Cardiac septum (tissue), 1 donor: ENCODE measurements at regions not wholly inside any gene's neighbourhood (a gene's known extent, or its start where the extent isn't known, plus 50 kb on each side); places are given as distances from the start of the nearest gene placed in this dataset.
"Not testable (repeated sequence)": the region's sequence is repeated elsewhere in the genome, so short reads cannot be mapped to it uniquely, and the experiment has no call there.

Source experiments
- DNase-seq: peaks from one replicate; pipeline ENCODE4 v3.0.0-alpha.2; 2020; ENCODE audit warnings: low spot score
- intact Hi-C: fragments of 100-400 bp; cut with DNase I; formaldehyde crosslinking; loops from one replicate; pipeline ENCODE4 v1.14.0; 2022
- donor health status: DM: no; HTN: no; CAD: no.

GRCh38 chr5:30357371-30357770 is 836.1 kb upstream of the CDH6 start:
- intact Hi-C loops, result no loop called here

DNA sequence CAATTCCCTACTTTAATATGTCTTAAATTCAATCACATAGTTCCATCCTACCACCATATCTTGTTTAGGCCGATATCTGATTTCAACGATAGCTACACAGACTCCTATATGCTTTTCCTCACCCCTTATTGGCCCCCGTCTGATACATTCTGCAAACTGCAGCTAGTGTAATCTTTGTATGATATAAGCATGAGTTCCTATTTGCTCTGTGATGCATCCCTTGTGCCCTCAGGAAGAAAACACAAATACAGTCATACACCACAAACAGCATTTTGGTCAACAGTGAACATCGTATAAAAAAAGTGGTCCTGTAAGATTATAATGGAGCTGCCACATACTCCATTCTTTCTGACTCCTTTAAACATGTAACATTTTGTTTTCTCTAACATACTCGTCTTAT is 837.8 kb upstream of the CDH6 start:
- intact Hi-C loops, result no loop called here
- no peak for DNase-seq

More at GRCh38 chr5:30357371-30357770, 836.1 kb upstream of the CDH6 start:
- no peak for DNase-seq

DNA sequence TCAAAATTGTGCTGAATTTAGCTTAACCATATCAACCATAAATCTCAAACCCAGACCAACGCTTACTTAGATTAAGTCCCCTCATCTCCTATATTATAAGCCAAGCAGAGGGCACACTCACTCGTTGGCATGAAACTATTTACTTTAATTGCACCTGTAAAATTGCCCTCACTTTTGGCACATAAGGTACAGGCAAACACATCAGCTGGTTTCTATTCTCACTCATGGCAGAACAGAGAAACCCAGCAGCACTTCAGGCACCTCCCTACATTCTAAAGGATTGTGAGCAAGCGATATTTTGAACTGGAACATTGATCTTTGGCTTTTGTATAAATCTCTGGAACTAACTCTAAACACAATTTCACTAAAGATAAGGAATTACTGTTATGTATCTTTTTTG is 845.6 kb upstream of the CDH6 start:
- intact Hi-C loops, result no loop called here
- no peak for DNase-seq

- DNase-seq, intact Hi-C loops: not testable (repeated sequence)
These were observed 847.7 kb upstream of the CDH6 start for GRCh38 chr5:30345539-30346345.

DNA sequence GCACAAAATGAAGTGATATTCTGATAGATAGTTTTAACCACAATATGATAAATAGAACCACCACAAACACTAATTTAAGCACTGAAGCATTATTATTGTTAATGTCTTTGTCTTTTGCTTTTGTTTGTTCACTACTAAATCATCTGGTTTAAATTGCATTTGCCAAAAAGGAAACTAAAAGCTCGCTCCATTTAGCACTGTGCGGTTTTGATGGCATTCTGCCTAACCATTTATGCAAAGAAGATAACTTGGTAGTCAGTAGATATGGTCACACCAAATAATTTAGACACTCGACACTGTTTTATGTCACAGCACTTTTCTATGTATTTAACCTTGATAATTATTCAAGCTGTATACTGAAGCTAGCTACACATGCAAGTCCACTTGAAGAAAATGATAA is 849.8 kb upstream of the CDH6 start:
- DNase-seq, result no peak
- intact Hi-C loops, result no loop called here

DNA sequence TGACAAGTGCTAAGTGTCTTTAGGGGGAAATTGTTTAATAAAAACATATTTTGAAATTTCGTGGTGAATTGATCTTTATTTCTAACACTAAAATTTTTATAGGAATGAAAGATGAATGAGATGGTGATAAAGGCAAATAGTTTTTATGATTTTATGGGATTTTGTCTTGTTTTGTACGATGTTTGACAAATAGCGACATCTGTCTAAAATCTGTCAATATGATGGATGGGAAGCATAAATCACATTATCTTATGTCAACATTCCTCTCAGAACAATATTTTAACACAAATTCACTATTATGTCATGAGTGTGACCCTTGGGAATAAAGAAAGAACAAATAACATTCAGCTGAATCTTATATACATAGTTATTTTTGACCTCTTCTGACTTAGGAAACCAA is 852.0 kb upstream of the CDH6 start:
- intact Hi-C loops, result no loop called here
- DNase-seq, result no peak

DNA sequence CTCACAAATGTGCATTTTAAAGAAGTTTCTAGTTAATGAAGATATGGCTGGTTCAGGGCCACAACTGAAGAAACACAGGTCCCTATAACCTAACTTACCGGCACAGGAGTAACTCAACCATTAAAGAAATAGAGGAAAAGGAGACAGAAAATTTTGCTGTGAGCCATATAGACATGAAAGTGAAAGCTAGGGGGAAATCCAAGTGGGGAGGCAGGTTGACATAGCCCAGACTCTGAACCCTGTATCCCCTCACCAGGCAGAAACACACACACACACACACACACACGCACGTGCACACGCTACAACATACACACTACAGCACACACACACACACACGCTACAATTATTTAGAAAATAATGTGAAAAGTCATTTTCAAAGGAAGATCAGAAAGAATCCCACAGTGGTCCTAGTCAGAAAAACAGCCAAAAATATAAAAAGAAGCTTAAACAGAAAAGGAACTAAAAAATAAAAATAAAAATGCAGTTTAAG is 856.4 kb upstream of the CDH6 start:
- intact Hi-C loops, result no loop called here

DNA sequence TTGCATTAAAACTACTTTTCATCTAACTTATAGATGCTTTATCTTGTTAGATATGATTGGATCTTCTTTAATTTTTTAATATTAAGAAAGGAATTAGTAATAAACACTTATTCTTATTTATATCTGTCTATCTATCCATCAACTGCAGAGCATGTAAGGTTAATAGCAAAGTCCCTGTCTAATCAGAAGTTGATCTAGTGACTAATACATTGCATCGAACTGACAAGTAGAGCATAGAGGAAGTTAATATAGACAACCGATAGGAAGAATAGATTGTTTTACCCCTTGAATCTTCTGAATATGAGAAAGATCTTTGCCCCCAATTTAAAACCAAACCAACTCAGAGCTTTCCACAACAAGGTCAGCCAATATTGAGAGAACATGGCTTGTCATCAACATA is 862.0 kb upstream of the CDH6 start:
- intact Hi-C loops, result no loop called here
- no peak for DNase-seq

More for the DNA sequence above, 856.4 kb upstream of the CDH6 start:
- no peak for DNase-seq

GRCh38 chr5:30325795-30326194 is 867.7 kb upstream of the CDH6 start:
- no peak for DNase-seq
- intact Hi-C loops, result no loop called here

- no peak for DNase-seq
- intact Hi-C loops, result no loop called here
These were observed 869.4 kb upstream of the CDH6 start for GRCh38 chr5:30324083-30324482.

DNA sequence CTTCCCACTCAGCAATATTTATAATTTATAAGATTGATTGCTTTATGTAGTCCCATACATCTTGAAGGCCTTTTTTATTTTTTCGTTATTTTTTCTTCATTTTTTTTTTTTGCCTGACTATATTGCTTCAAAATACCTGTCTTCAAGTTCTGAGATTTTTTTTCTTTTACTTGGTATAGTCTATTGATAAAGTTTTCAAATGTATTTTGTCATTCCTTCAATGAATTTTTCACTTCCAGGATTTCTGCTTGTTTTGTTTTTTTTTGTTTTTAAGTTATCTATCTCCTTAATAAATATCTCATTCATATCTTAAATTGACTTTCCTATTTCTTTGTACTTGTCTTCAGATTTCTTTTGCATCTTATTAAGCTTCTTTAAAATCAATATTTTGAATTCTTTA is 905.6 kb upstream of the CDH6 start:
- intact Hi-C loops, result no loop called here
- DNase-seq, result no peak

DNA sequence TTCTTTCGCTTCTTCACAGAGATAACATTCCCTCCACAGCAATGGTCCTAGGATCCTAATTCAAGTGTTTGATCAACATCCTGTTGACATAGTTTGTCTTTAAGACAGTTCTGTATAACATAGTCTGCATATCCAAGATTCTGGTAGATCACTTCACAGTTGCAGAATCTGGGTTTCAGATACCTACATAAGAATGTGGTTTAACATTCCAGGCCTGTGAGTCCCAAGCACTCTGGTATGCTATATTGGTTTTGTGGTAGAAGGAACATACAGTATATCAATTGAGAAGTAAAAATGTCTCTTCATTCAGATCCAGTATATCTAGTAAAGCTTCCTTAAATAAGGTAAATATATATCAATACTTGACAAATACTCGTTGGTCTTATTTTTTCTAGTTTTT is 914.2 kb upstream of the CDH6 start:
- intact Hi-C loops, result no loop called here
- no peak for DNase-seq

- no peak for DNase-seq
- intact Hi-C loops, result no loop called here
These were observed 926.5 kb upstream of the CDH6 start for GRCh38 chr5:30267026-30267425.

GRCh38 chr5:30239331-30240022 is 954.0 kb upstream of the CDH6 start:
- intact Hi-C loops, result no loop called here

DNA sequence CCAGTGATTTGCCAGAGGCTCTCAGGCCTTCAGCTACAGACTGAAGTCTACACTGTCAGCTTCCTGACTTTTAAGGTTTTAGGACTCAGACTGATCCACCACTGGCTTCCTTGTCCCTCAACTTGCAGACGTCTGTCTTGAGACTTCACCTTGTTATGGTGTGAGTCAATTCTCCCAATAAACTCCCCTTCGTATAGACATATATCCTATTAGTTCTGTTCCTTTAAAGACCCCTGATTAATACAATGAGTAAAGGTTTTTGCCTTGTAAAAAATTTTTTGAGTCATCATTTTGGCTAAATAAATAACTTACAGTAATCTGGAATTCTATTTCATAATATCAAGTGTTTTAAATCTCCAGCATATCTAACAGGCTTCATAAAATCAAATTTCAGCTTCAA is 956.3 kb upstream of the CDH6 start:
- intact Hi-C loops, result no loop called here
- no peak for DNase-seq

More at GRCh38 chr5:30239331-30240022, 954.0 kb upstream of the CDH6 start:
- DNase-seq, result no peak

- no peak for DNase-seq
- intact Hi-C loops, result no loop called here
These were observed 983.7 kb upstream of the CDH6 start for GRCh38 chr5:30209755-30210154.

DNA sequence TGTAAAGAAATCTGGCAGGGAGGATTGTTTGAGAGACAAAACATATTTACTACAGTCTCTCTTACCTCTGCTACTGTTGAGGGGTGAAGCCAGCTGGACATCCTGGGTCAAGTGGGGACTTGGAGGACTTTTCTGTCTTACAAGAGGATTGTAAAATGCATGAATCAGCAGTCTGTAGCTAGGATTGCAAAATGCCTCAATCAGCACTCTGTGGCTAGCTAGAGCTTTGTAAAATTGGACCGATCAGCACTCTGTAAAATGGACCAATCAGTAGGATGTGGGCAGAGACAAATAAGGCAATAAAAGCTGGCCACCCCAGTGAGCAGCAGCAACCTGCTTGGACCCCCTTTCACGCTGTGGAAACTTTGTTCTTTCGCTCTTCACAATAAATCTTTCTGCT is 995.8 kb upstream of the CDH6 start:
- intact Hi-C loops, result no loop called here
- no peak for DNase-seq

GRCh38 chr5:30195036-30195435 is 998.5 kb upstream of the CDH6 start:
- DNase-seq, result no peak
- intact Hi-C loops, result no loop called here

DNA sequence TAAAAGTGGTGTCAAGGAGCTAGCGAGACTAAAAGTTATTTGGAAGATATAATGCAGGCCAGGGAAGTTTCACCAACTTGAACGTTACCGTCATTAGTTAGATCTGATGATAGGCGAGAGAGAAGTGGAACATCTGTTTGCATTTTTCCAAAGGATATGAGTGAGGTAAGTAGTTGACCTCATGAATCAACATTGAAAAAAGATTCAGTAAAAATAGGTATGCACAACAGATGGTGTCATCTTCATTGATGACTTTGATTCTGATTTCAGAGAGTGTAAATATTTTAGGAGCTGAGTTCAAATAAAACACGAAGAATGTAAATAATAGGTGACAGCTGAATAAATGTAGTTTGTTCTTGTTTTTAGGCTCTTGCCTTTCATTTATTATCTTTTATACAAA is 998.9 kb upstream of the CDH6 start:
- no peak for DNase-seq
- intact Hi-C loops, result no loop called here

GRCh38 chr5:30183795-30184194 is 1009.7 kb upstream of the CDH6 start:
- intact Hi-C loops, result no loop called here
- no peak for DNase-seq

GRCh38 chr5:30156156-30156555 is 1037.3 kb upstream of the CDH6 start:
- intact Hi-C loops, result no loop called here
- DNase-seq, result no peak
